ENCODE measurements at regions not wholly inside any gene's neighbourhood (a gene's known extent, or its start where the extent isn't known, plus 50 kb on each side); places are given as distances from the start of the nearest gene placed in this dataset.

GRCh38 chr2:19683556-19683955, 218.2 kb downstream of the TTC32 start:
- H3K27ac ChIP-seq = no peak overlapping the region
- DNase-seq (ENCODE audit: low spot score) = no peak
- TF ChIP-seq CTCF (IDR thresholded peaks at IDR 0.05) = no peak

GRCh38 chr2:19682493-19682892, 219.3 kb downstream of the TTC32 start:
- TF ChIP-seq CTCF (IDR thresholded peaks at IDR 0.05) = no peak
- no peak for DNase-seq (ENCODE audit: low spot score)
- Histone ChIP-seq H3K4me3 (no peak overlapping the region), H3K27ac (no peak overlapping the region)

More at GRCh38 chr2:19683556-19683955, 218.2 kb downstream of the TTC32 start:
- no peak overlapping the region for H3K4me3 ChIP-seq

GRCh38 chr2:19677825-19678518, 223.8 kb downstream of the TTC32 start:
- no peak overlapping the region for H3K4me3 ChIP-seq
- peak overlapping the region; percentile 61 to 73 for H3K27ac ChIP-seq
- DNase-seq (ENCODE audit: low spot score) = peak; percentile 73
- no peak for TF ChIP-seq CTCF (IDR thresholded peaks at IDR 0.05)

- H3K27ac ChIP-seq = peak overlapping the region; percentile 61 to 73
- no peak for TF ChIP-seq CTCF (IDR thresholded peaks at IDR 0.05)
- no peak overlapping the region for H3K4me3 ChIP-seq
- peak; percentile 52 for DNase-seq (ENCODE audit: low spot score)
These were observed 224.5 kb downstream of the TTC32 start for GRCh38 chr2:19677215-19677777.

GRCh38 chr2:19676770-19677169, 225.0 kb downstream of the TTC32 start:
- DNase-seq (ENCODE audit: low spot score) = peak; percentile 46
- no peak for TF ChIP-seq CTCF (IDR thresholded peaks at IDR 0.05)
- Histone ChIP-seq H3K4me3 (no peak overlapping the region), H3K27ac (no peak overlapping the region)

GRCh38 chr2:19675856-19676460, 225.8 kb downstream of the TTC32 start:
- peak; percentile 56 for DNase-seq (ENCODE audit: low spot score)
- Histone ChIP-seq H3K4me3 (no peak overlapping the region), H3K27ac (no peak overlapping the region)
- TF ChIP-seq CTCF (IDR thresholded peaks at IDR 0.05) = no peak
